ENCODE measurements at regions not wholly inside any gene's neighbourhood (a gene's known extent, or its start where the extent isn't known, plus 50 kb on each side); places are given as distances from the start of the nearest gene placed in this dataset.

DNA sequence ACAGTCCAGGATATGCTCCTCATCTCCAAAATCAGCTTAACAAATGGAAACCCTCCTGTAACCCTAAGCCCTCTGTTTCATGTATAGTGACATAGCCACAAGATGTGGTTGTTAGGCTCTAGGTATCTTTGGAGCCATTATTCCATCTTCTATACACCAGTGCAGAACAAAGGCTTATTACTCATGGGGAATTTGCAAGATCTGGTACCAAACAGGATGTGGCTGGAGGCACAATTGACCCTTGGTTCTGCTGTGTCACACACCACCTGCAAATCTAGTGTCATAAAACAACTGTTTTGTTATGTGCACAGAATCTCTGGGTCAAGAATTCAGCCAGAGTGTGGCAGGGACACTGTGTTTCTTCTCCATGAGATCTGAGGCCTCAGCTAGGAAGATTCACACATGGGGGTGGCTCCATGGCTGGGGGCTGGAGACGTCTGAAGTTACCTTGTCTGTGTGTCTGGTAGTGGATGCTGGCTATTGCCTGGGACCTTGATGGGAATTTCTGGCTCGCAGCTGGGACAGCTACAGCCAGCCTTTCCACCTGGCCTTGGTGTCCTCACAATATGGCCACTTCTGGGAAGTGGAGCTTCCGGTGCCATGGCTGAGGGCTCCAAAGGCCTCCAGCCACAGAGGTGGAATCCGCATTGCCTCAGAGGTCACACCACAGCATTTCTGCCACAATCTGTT, 369.9 kb downstream of the CDH26 start:
- no peak overlapping the region for H3K4me3 Mint-ChIP-seq
- H3K27ac Mint-ChIP-seq: no peak overlapping the region
- DNase-seq (ENCODE audit: low spot score in 2 of 2) (no peak), ATAC-seq (ENCODE audit: low read depth) (no peak)
- H3K36me3 Mint-ChIP-seq: no peaks in the 10 kb centered on the region
- H3K9me3 Mint-ChIP-seq: no peaks in the 10 kb centered on the region
- no peaks in the 10 kb centered on the region for H3K4me1 Mint-ChIP-seq
- H3K27me3 Mint-ChIP-seq: no peaks in the 10 kb centered on the region

GRCh38 chr20:60330461-60330860, 372.2 kb downstream of the CDH26 start:
- no peak overlapping the region for H3K27ac Mint-ChIP-seq
- no peaks in the 10 kb centered on the region for H3K4me1 Mint-ChIP-seq
- H3K9me3 Mint-ChIP-seq: peaks cover 3% of the 10 kb centered on the region
- H3K4me3 Mint-ChIP-seq: no peak overlapping the region
- DNase-seq (ENCODE audit: low spot score in 2 of 2) (no peak), ATAC-seq (ENCODE audit: low read depth) (no peak)
- no peaks in the 10 kb centered on the region for H3K36me3 Mint-ChIP-seq
- no peaks in the 10 kb centered on the region for H3K27me3 Mint-ChIP-seq

DNA sequence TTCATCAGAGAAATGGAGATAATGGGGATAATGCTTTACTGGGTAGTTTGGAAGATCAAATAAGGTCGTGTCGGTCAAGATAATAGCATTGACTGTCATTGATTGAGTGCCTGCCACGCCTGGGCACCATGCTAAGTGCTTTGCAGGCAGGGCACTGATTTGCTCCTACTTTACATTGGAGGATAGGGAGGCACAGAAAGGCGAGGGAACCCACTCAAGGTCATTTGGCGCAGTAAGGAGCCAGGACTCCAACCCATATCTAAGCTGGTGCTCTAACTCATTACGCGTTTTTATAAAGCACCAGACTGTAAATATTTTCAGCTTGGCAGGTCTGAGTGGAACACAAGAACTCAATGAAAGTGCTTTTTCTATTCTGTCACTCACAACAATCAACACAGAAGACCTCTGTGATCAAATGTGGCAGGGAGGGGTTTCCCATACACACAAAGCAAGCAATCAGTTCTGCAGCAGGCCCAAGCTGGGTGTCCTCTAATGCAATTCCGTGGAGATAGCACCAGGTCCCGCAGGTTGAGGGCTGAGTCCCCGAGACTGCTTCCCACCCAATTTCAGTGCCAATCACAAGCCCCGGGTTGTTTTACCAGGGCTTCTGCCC, 373.6 kb downstream of the CDH26 start:
- H3K4me3 Mint-ChIP-seq: no peak overlapping the region
- no peaks in the 10 kb centered on the region for H3K36me3 Mint-ChIP-seq
- no peaks in the 10 kb centered on the region for H3K4me1 Mint-ChIP-seq
- ATAC-seq (ENCODE audit: low read depth) (no peak), DNase-seq (ENCODE audit: low spot score in 2 of 2) (no peak)
- no peak overlapping the region for H3K27ac Mint-ChIP-seq
- H3K27me3 Mint-ChIP-seq: no peaks in the 10 kb centered on the region
- H3K9me3 Mint-ChIP-seq: peaks cover 5% of the 10 kb centered on the region

DNA sequence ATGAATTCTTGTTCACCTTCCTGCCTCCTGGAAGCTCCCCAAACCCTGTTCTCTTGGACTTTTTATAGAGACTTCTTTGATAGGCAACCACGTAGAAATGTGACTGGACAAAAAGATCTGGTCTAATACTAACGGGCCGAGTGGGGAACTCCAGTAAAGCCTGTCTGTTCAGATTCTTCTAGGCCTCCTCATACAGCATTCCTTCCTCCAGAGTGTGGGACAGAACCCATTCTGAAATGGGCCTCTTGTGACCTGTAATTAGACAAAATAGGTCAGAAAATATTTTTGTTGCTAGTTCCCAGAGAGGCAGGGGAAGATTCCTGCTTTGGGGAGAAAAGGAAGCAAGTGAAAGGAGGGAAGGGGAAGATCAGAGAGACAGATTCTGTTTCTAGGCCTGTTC, 374.3 kb downstream of the CDH26 start:
- Mint-ChIP-seq H3K4me1 (no peaks in the 10 kb centered on the region), H3K4me3 (no peak overlapping the region), H3K9me3 (peaks cover 5% of the 10 kb centered on the region), H3K27me3 (no peaks in the 10 kb centered on the region), H3K27ac (no peak overlapping the region), H3K36me3 (no peaks in the 10 kb centered on the region)
- no peak for DNase-seq (ENCODE audit: low spot score in 2 of 2)
- ATAC-seq (ENCODE audit: low read depth): no peak

DNA sequence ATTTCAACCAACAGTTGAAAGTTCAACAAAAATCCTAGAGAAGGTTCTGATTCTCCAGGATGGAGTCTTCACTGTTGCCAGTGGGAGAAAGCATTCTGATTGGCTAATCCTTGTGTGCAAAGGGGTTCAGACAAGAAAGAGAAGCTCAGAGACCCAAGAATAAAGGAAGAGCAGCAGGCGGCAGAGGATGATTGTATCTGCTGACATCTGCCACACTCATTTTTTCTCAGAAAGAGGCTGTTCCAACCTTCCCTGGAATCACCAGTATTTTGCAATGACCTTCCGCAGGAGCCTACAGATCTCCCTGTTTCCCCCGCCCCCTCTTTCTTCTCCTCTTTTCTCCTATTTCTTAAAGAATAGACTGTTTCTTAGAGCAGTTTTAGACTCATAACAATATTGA, 376.7 kb downstream of the CDH26 start:
- DNase-seq (ENCODE audit: low spot score in 2 of 2): no peak
- H3K27me3 Mint-ChIP-seq: no peaks in the 10 kb centered on the region
- no peak overlapping the region for H3K4me3 Mint-ChIP-seq
- no peak for ATAC-seq (ENCODE audit: low read depth)
- no peak overlapping the region for H3K27ac Mint-ChIP-seq
- H3K9me3 Mint-ChIP-seq: peaks cover 8% of the 10 kb centered on the region
- H3K4me1 Mint-ChIP-seq: no peaks in the 10 kb centered on the region
- H3K36me3 Mint-ChIP-seq: no peaks in the 10 kb centered on the region

DNA sequence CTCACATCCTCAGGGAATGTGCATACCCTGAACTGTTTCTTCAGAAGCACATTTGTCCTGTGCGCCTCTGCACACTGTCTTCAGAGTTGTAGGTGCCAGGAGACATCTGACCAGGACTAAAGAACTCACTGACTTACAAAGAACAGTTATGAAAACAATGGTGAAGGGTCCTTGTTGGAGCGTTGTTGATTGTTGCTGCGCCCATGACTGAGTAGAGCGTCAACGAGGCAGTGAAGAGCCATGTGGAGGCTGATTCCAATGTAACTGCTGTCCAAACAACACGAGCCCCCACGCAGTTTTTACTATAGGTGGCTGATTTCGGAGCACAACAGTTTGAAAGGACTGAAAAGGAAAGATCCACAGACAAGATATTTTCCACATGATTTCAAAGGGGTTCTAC, 380.3 kb downstream of the CDH26 start:
- Mint-ChIP-seq H3K4me3 (no peak overlapping the region), H3K27me3 (no peaks in the 10 kb centered on the region), H3K4me1 (no peaks in the 10 kb centered on the region), H3K27ac (no peak overlapping the region), H3K36me3 (no peaks in the 10 kb centered on the region), H3K9me3 (peaks cover 10% of the 10 kb centered on the region)
- no peak for ATAC-seq (ENCODE audit: low read depth)
- DNase-seq (ENCODE audit: low spot score in 2 of 2): no peak

GRCh38 chr20:60339738-60340137, 381.5 kb downstream of the CDH26 start:
- Mint-ChIP-seq H3K27me3 (no peaks in the 10 kb centered on the region), H3K36me3 (no peaks in the 10 kb centered on the region), H3K27ac (no peak overlapping the region), H3K4me1 (no peaks in the 10 kb centered on the region), H3K4me3 (no peak overlapping the region), H3K9me3 (peaks cover 10% of the 10 kb centered on the region)
- DNase-seq (ENCODE audit: low spot score in 2 of 2) (no peak), ATAC-seq (ENCODE audit: low read depth) (no peak)

DNA sequence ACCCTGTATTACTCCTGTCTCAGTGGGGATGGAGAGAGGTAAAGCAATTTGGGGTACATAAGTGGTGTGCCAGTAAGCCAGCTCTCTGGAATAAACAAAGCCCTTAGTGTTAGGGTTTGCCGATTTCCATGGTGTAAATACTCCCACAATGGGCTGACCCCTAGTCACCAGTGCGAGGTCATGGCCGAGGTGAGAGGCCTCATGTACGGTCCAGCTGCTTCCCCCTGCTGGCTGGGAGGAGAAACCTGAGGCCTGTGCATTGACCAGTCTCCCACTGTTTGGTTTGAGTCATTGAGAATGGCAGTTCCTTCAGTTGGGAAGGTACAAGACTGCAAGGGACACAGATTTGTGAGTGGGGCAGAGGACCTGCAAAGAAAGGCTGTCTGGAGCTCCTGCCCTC, 382.0 kb downstream of the CDH26 start:
- no peaks in the 10 kb centered on the region for H3K27me3 Mint-ChIP-seq
- H3K9me3 Mint-ChIP-seq: peaks cover 8% of the 10 kb centered on the region

DNA sequence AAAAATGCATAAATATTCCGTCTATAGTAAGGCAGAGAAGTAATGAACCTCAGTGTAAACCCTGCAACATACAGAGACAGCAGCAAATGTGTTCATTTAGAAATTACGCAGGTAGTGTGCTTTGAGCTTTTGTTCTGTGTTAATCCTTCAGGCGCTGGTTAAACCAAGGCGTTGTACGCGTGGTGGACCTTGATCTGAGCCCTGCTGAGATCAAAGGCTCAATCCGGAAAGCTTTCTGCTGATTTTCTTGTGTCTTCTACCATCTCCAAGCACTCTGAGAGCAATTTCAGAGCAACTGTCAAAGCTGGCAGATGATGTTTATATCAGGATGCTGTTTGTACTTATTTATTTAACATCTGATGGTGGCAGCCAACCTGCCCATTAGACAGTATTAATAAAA, 382.8 kb downstream of the CDH26 start:
- no peak for DNase-seq (ENCODE audit: low spot score in 2 of 2)
- Mint-ChIP-seq H3K36me3 (no peaks in the 10 kb centered on the region), H3K9me3 (peaks cover 5% of the 10 kb centered on the region), H3K27me3 (no peaks in the 10 kb centered on the region), H3K4me3 (no peak overlapping the region), H3K27ac (no peak overlapping the region), H3K4me1 (no peaks in the 10 kb centered on the region)
- ATAC-seq (ENCODE audit: low read depth): no peak

More for the DNA sequence above, 382.0 kb downstream of the CDH26 start:
- no peak for ATAC-seq (ENCODE audit: low read depth)
- no peaks in the 10 kb centered on the region for H3K4me1 Mint-ChIP-seq
- H3K36me3 Mint-ChIP-seq: no peaks in the 10 kb centered on the region
- H3K4me3 Mint-ChIP-seq: no peak overlapping the region
- DNase-seq (ENCODE audit: low spot score in 2 of 2): no peak
- H3K27ac Mint-ChIP-seq: no peak overlapping the region

DNA sequence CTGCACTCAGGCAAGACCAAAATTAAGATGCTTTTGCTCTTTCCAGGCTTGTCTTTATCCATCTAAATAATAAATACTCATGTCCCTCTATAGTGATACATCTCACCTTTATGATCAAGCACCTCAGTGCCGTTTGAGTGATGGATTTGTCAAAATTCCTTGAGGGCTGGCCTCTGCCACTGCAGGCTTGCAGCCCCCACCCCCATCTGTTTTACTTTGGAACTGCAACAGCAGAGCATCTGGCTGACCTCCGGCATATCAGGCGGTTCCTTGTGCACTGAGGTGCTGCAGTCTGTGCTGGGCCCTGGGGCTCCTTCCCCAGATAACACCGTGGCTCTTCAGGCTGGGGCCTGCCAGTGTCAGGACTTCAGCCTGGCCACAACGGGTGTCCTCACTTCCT, 386.9 kb downstream of the CDH26 start:
- Mint-ChIP-seq H3K9me3 (peaks cover 2% of the 10 kb centered on the region), H3K36me3 (no peaks in the 10 kb centered on the region), H3K4me1 (no peaks in the 10 kb centered on the region), H3K27me3 (no peaks in the 10 kb centered on the region), H3K4me3 (no peak overlapping the region), H3K27ac (no peak overlapping the region)
- DNase-seq (ENCODE audit: low spot score in 2 of 2): no peak
- no peak for ATAC-seq (ENCODE audit: low read depth)

GRCh38 chr20:60349418-60349817, 391.2 kb downstream of the CDH26 start:
- H3K9me3 Mint-ChIP-seq: no peaks in the 10 kb centered on the region
- H3K4me3 Mint-ChIP-seq: no peak overlapping the region
- H3K4me1 Mint-ChIP-seq: no peaks in the 10 kb centered on the region
- no peak for ATAC-seq (ENCODE audit: low read depth)
- no peak for DNase-seq (ENCODE audit: low spot score in 2 of 2)
- no peaks in the 10 kb centered on the region for H3K27me3 Mint-ChIP-seq
- no peak overlapping the region for H3K27ac Mint-ChIP-seq
- H3K36me3 Mint-ChIP-seq: no peaks in the 10 kb centered on the region

- H3K4me1 Mint-ChIP-seq: no peaks in the 10 kb centered on the region
- no peaks in the 10 kb centered on the region for H3K36me3 Mint-ChIP-seq
- H3K9me3 Mint-ChIP-seq: no peaks in the 10 kb centered on the region
- DNase-seq (ENCODE audit: low spot score in 2 of 2): no peak
- no peak for ATAC-seq (ENCODE audit: low read depth)
- H3K27ac Mint-ChIP-seq: no peak overlapping the region
- no peaks in the 10 kb centered on the region for H3K27me3 Mint-ChIP-seq
- H3K4me3 Mint-ChIP-seq: no peak overlapping the region
Observed at GRCh38 chr20:60352017-60352416, 393.8 kb downstream of the CDH26 start.

GRCh38 chr20:60352596-60352995, 394.4 kb downstream of the CDH26 start:
- ATAC-seq (ENCODE audit: low read depth) (no peak), DNase-seq (ENCODE audit: low spot score in 2 of 2) (no peak)
- no peak overlapping the region for H3K27ac Mint-ChIP-seq
- no peaks in the 10 kb centered on the region for H3K36me3 Mint-ChIP-seq
- no peak overlapping the region for H3K4me3 Mint-ChIP-seq
- no peaks in the 10 kb centered on the region for H3K9me3 Mint-ChIP-seq
- no peaks in the 10 kb centered on the region for H3K27me3 Mint-ChIP-seq
- H3K4me1 Mint-ChIP-seq: no peaks in the 10 kb centered on the region

DNA sequence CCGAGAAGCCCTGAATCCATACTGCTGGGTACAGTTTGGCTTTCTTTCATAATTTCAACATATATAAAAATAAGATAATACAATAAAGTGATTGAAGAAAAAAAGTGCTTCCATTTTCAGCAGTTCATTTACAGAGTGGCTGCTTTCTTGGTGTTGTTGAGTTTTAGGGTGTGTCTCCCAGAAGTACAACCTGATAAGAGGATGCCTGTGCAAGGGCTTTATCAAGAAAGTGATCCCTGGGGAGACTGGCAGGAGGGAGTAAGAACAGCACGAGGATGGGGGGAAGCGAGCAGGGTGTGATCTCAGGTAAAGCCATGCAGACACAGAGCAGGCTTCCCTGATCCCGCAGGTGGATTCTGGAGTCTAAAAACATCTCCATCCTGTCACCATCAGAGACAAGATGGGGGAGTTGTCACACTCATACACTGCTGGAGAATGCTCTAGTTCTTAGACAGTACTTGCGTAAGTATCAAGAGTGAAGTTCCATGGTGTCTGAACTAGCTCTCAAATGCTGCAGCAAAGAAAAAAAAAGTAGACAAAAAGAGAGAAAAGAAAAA, 395.9 kb downstream of the CDH26 start:
- ATAC-seq (ENCODE audit: low read depth) (no peak), DNase-seq (ENCODE audit: low spot score in 2 of 2) (no peak)
- no peak overlapping the region for H3K4me3 Mint-ChIP-seq
- no peaks in the 10 kb centered on the region for H3K9me3 Mint-ChIP-seq
- H3K4me1 Mint-ChIP-seq: no peaks in the 10 kb centered on the region
- H3K27me3 Mint-ChIP-seq: no peaks in the 10 kb centered on the region
- no peaks in the 10 kb centered on the region for H3K36me3 Mint-ChIP-seq
- H3K27ac Mint-ChIP-seq: no peak overlapping the region

GRCh38 chr20:60358101-60358500, 399.9 kb downstream of the CDH26 start:
- ATAC-seq (ENCODE audit: low read depth) (no peak), DNase-seq (ENCODE audit: low spot score in 2 of 2) (no peak)
- Mint-ChIP-seq H3K27ac (no peak overlapping the region), H3K4me3 (no peak overlapping the region), H3K4me1 (no peaks in the 10 kb centered on the region), H3K27me3 (no peaks in the 10 kb centered on the region), H3K36me3 (no peaks in the 10 kb centered on the region), H3K9me3 (no peaks in the 10 kb centered on the region)
